ENCODE measurements at regions not wholly inside any gene's neighbourhood (a gene's known extent, or its start where the extent isn't known, plus 50 kb on each side); places are given as distances from the start of the nearest gene placed in this dataset.

GRCh38 chr20:23231561-23232218 is 118.9 kb upstream of the NXT1 start:
- Histone ChIP-seq H3K4me3 (no peak overlapping the region), H3K27ac (ENCODE audit: control insufficient read depth, insufficient read depth) (no peak overlapping the region), H3K27me3 (replicated peaks in 1 of 2; ENCODE audit: control insufficient read depth in 2 of 2, insufficient read depth in 2 of 2, low read length in 1 of 2) (no peaks in the 10 kb centered on the region), H3K9me3 (replicated peaks; ENCODE audit: control insufficient read depth, insufficient read depth, low read length) (no peaks in the 10 kb centered on the region; the same call in 2 of the 3 replicates), H3K4me2 (ENCODE audit: control insufficient read depth, insufficient read depth) (no peak overlapping the region), H3K9ac (ENCODE audit: control insufficient read depth, insufficient read depth, low read length) (no peak overlapping the region), H2AFZ (ENCODE audit: control insufficient read depth, low read depth, low read length) (no peak overlapping the region), H3K36me3 (ENCODE audit: control insufficient read depth in 2 of 2, insufficient read depth in 2 of 2, low read length in 1 of 2) (no peaks in the 10 kb centered on the region), H3K79me2 (ENCODE audit: control insufficient read depth, insufficient read depth, low read length) (no peaks in the 10 kb centered on the region), H3K4me1 (ENCODE audit: control insufficient read depth, insufficient read depth, low read length) (no peaks in the 10 kb centered on the region), H4K20me1 (ENCODE audit: control insufficient read depth, insufficient read depth) (no peaks in the 10 kb centered on the region)
- intact Hi-C loops (cut with micrococcal nuclease; ENCODE audit: unreplicated experiment) (no loop called here), in situ Hi-C loops (cut with MboI) (loop anchor here (25.0 kb wide), 1 partner anchor 894 kb away; no protein-coding TSS in a partner anchor)
- BruUV-seq (replicated peaks), result no TSS peak
- CTCF ChIA-PET, result no interaction called here
- SMC1A ChIA-PET (ENCODE audit: uncharacterized antibody, unreplicated experiment), result no interaction called here
- ATAC-seq, result no peak
- DNase-seq (ENCODE audit: low read depth, low spot score), result no peak
- FAIRE-seq, result no peak
- WGBS (ENCODE audit: insufficient coverage, insufficient replicate concordance, low lambda C conversion rate, missing lambda C conversion rate), result 33% methylated on average over 6 of the region's 6 CpGs
- TF ChIP-seq HDGF (IDR thresholded peaks at IDR 0.05) (no peak), SREBF2 (IDR thresholded peaks at IDR 0.05; ENCODE audit: low read length) (no peak), SREBF1 (IDR thresholded peaks at IDR 0.05; ENCODE audit: low read length) (no peak)
- POLR2A ChIA-PET, result no interaction called here
- RAD21 ChIA-PET (ENCODE audit: unreplicated experiment), result no interaction called here

- RAD21 ChIA-PET (ENCODE audit: unreplicated experiment), result no interaction called here
- in situ Hi-C loops (cut with MboI), result loop anchor here (25.0 kb wide), 1 partner anchor 894 kb away; no protein-coding TSS in a partner anchor
- H3K9me3 ChIP-seq (replicated peaks; ENCODE audit: control insufficient read depth, insufficient read depth, low read length), result no peaks in the 10 kb centered on the region; the same call in 2 of the 3 replicates
- TF ChIP-seq ETV6 (conservative IDR thresholded peaks at IDR 0.05 in 1 of 2, IDR thresholded peaks at IDR 0.05 in 1 of 2; ENCODE audit: borderline replicate concordance in 1 of 2, low read depth in 1 of 2), result no peak
- no peak for TF ChIP-seq PML (IDR thresholded peaks at IDR 0.05; ENCODE audit: low read length)
- TF ChIP-seq GATAD2B (conservative IDR thresholded peaks at IDR 0.05; ENCODE audit: low read depth), result no peak
- no peak for TF ChIP-seq FOXK2 (IDR thresholded peaks at IDR 0.05)
- no peak for TF ChIP-seq MXI1 (IDR thresholded peaks at IDR 0.05; ENCODE audit: low read depth, low read length)
- no peak for TF ChIP-seq TAF1 (IDR thresholded peaks at IDR 0.05; ENCODE audit: borderline replicate concordance, low read depth, low read length)
- TF ChIP-seq ATF7 (IDR thresholded peaks at IDR 0.05; ENCODE audit: low read depth), result no peak
- no peak for TF ChIP-seq PBX3 (IDR thresholded peaks at IDR 0.05; ENCODE audit: insufficient replicate concordance, low read depth, low read length)
- no peak for TF ChIP-seq ZSCAN29 (IDR thresholded peaks at IDR 0.05)
- TF ChIP-seq ATF3 (IDR thresholded peaks at IDR 0.05; ENCODE audit: borderline replicate concordance, extremely low read depth, low read depth, low read length), result no peak
- TF ChIP-seq CHD4 (IDR thresholded peaks at IDR 0.05), result no peak
- no peak for TF ChIP-seq JUND (IDR thresholded peaks at IDR 0.05; ENCODE audit: low read depth, low read length)
- TF ChIP-seq CBX3 (IDR thresholded peaks at IDR 0.05; ENCODE audit: borderline replicate concordance, low read depth), result no peak
- no peak for TF ChIP-seq TCF3 (IDR thresholded peaks at IDR 0.05; ENCODE audit: borderline replicate concordance, insufficient read depth, low read depth, low read length)
- TF ChIP-seq CBFB (IDR thresholded peaks at IDR 0.05; ENCODE audit: low read depth), result no peak
These were observed 119.7 kb upstream of the NXT1 start for GRCh38 chr20:23230766-23231385.

More at GRCh38 chr20:23230766-23231385, 119.7 kb upstream of the NXT1 start:
- Histone ChIP-seq H2AFZ (ENCODE audit: control insufficient read depth, low read depth, low read length) (no peak overlapping the region), H3K4me3 (no peak overlapping the region), H3K9ac (ENCODE audit: control insufficient read depth, insufficient read depth, low read length) (no peak overlapping the region), H3K27me3 (replicated peaks in 1 of 2; ENCODE audit: control insufficient read depth in 2 of 2, insufficient read depth in 2 of 2, low read length in 1 of 2) (no peaks in the 10 kb centered on the region), H3K4me1 (ENCODE audit: control insufficient read depth, insufficient read depth, low read length) (no peaks in the 10 kb centered on the region), H3K27ac (ENCODE audit: control insufficient read depth, insufficient read depth) (no peak overlapping the region), H3K4me2 (ENCODE audit: control insufficient read depth, insufficient read depth) (no peak overlapping the region), H4K20me1 (ENCODE audit: control insufficient read depth, insufficient read depth) (no peaks in the 10 kb centered on the region), H3K79me2 (ENCODE audit: control insufficient read depth, insufficient read depth, low read length) (no peaks in the 10 kb centered on the region), H3K36me3 (ENCODE audit: control insufficient read depth in 2 of 2, insufficient read depth in 2 of 2, low read length in 1 of 2) (no peaks in the 10 kb centered on the region)
- no peak for FAIRE-seq
- ATAC-seq, result no peak
- ChIA-PET SMC1A (ENCODE audit: uncharacterized antibody, unreplicated experiment) (no interaction called here), CTCF (no interaction called here), POLR2A (no interaction called here)
- no TSS peak for BruUV-seq (replicated peaks)
- DNase-seq (ENCODE audit: low read depth, low spot score), result no peak
- intact Hi-C loops (cut with micrococcal nuclease; ENCODE audit: unreplicated experiment), result no loop called here
- 62% methylated on average over 16 of the region's 16 CpGs for WGBS (ENCODE audit: insufficient coverage, insufficient replicate concordance, low lambda C conversion rate, missing lambda C conversion rate)

All from GM12878 (cell line).